ENCODE measurements at regions not wholly inside any gene's neighbourhood (a gene's known extent, or its start where the extent isn't known, plus 50 kb on each side); places are given as distances from the start of the nearest gene placed in this dataset.

GRCh38 chr16:5176505-5176904, 78.9 kb upstream of the EEF2KMT start:
- TF ChIP-seq, protein P1, sequence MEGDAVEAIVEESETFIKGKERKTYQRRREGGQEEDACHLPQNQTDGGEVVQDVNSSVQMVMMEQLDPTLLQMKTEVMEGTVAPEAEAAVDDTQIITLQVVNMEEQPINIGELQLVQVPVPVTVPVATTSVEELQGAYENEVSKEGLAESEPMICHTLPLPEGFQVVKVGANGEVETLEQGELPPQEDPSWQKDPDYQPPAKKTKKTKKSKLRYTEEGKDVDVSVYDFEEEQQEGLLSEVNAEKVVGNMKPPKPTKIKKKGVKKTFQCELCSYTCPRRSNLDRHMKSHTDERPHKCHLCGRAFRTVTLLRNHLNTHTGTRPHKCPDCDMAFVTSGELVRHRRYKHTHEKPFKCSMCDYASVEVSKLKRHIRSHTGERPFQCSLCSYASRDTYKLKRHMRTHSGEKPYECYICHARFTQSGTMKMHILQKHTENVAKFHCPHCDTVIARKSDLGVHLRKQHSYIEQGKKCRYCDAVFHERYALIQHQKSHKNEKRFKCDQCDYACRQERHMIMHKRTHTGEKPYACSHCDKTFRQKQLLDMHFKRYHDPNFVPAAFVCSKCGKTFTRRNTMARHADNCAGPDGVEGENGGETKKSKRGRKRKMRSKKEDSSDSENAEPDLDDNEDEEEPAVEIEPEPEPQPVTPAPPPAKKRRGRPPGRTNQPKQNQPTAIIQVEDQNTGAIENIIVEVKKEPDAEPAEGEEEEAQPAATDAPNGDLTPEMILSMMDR (IDR thresholded peaks at IDR 0.05 in 8 of 11, conservative IDR thresholded peaks at IDR 0.05 in 3 of 11), result no peak
- no peak for TF ChIP-seq POLR2A (IDR thresholded peaks at IDR 0.05)
- no peak for TF ChIP-seq POLR2AphosphoS5 (IDR thresholded peaks at IDR 0.05)
